Left lung (tissue), 4 donors: ENCODE measurements at regions not wholly inside any gene's neighbourhood (a gene's known extent, or its start where the extent isn't known, plus 50 kb on each side); places are given as distances from the start of the nearest gene placed in this dataset.

ENCODE experiments used
- ATAC-seq: fragments of 200-7000 bp; cut with Tn5 transposase; one replicate; pipeline ENCODE4 v1.9.1; 2020; ENCODE audit warnings: moderate library complexity
- DNase-seq, 4 donors: peaks; one replicate each; pipeline ENCODE4 v3.0.0-alpha.2; 2013 to 2020
- H3K27ac ChIP-seq, 2 donors: fragments of 200-600 bp; sonication (generic) in 1 of 2; one replicate each; pipeline versions ENCODE4 v1.5.0 to v1.8.0; 2020 to 2021
- H3K27me3 ChIP-seq, 2 donors: fragments of 200-600 bp; sonication (generic) in 1 of 2; one replicate each; pipeline versions ENCODE4 v1.5.0 to v1.8.0; 2020 to 2021
- H3K36me3 ChIP-seq, 2 donors: fragments of 200-600 bp; sonication (generic) in 1 of 2; one replicate each; pipeline versions ENCODE4 v1.5.0 to v1.8.0; 2020 to 2021
- H3K4me1 ChIP-seq, 2 donors: fragments of 200-600 bp; one replicate each; pipeline ENCODE4 v1.8.0; 2021
- H3K4me3 ChIP-seq, 2 donors: fragments of 200-600 bp; sonication (generic) in 1 of 2; one replicate each; pipeline versions ENCODE4 v1.5.0 to v1.8.0; 2020 to 2021; ENCODE audit warnings: mild to moderate bottlenecking in 1 of 2
- H3K9me3 ChIP-seq, 2 donors: fragments of 200-600 bp; sonication (generic) in 1 of 2; one replicate each; pipeline versions ENCODE4 v1.5.0 to v1.8.0; 2020 to 2021
- CTCF ChIP-seq, 2 donors: fragments of 200-600 bp; sonication (generic) in 1 of 2; IDR thresholded peaks; one replicate each; pipeline versions ENCODE4 v1.5.0 to v1.8.0; 2021; ENCODE audit warnings: antibody characterized with exemption in 2 of 2
- intact Hi-C, 2 donors: fragments of 100-400 bp; cut with DNase I; formaldehyde crosslinking; loops; one replicate each; pipeline versions ENCODE4 v1.11.2 to v1.14.2; 2022
- donor health status: DM: no; HTN: yes; CAD: no.
- donor health status: DM: no; HTN: no; CAD: no.

DNA sequence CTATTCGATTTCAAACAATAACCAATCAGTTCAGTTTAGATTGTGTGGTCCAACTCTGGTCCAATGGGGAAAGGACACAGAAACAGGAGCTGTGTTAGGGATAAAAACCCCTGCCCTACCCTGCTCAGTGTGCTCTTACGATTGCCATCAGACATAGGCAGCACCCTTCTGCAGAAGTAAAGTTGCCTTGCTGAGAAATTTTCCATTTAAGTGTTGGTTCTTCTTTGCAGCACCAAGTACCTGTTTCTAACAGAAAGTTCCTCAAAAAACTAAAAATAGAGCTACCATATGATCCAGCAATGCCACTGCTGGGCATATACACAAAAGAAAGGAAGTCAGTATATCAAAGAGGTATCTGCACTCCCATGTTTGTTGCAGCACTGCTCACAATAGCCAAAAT, 206.2 kb upstream of the CNTN4 start:
- Histone ChIP-seq H3K27ac (no peak overlapping the region), H3K27me3 (no peaks in the 10 kb centered on the region), H3K9me3 (peaks cover 0 to 65% of the 10 kb centered on the region in 2 donors), H3K4me3 (no peak overlapping the region), H3K4me1 (no peaks in the 10 kb centered on the region), H3K36me3 (no peaks in the 10 kb centered on the region)
- intact Hi-C loops: no loop called here
- no peak for TF ChIP-seq CTCF (IDR thresholded peaks at IDR 0.05)
- DNase-seq (no peak), ATAC-seq (no peak)

- Histone ChIP-seq H3K4me1 (no peaks in the 10 kb centered on the region), H3K9me3 (no peaks in the 10 kb centered on the region), H3K27me3 (no peaks in the 10 kb centered on the region), H3K36me3 (no peaks in the 10 kb centered on the region), H3K27ac (no peak overlapping the region), H3K4me3 (no peak overlapping the region)
- ATAC-seq: peak; percentile 34
- intact Hi-C loops: no loop called here
- no peak for DNase-seq
- no peak for TF ChIP-seq CTCF (IDR thresholded peaks at IDR 0.05)
Measured at GRCh38 chr3:1902416-1902815, 196.2 kb upstream of the CNTN4 start.

GRCh38 chr3:1903111-1903510, 195.6 kb upstream of the CNTN4 start:
- intact Hi-C loops: no loop called here
- no peak for DNase-seq

GRCh38 chr3:1907911-1908310, 190.8 kb upstream of the CNTN4 start:
- intact Hi-C loops: no loop called here
- H3K4me3 ChIP-seq: no peak overlapping the region
- ATAC-seq (no peak), DNase-seq (no peak)
- no peaks in the 10 kb centered on the region for H3K36me3 ChIP-seq
- no peaks in the 10 kb centered on the region for H3K27me3 ChIP-seq
- no peaks in the 10 kb centered on the region for H3K4me1 ChIP-seq
- TF ChIP-seq CTCF (IDR thresholded peaks at IDR 0.05): no peak
- H3K27ac ChIP-seq: no peak overlapping the region
- H3K9me3 ChIP-seq: no peaks in the 10 kb centered on the region

More at GRCh38 chr3:1903111-1903510, 195.6 kb upstream of the CNTN4 start:
- Histone ChIP-seq H3K4me1 (no peaks in the 10 kb centered on the region), H3K9me3 (no peaks in the 10 kb centered on the region), H3K4me3 (no peak overlapping the region), H3K36me3 (no peaks in the 10 kb centered on the region), H3K27me3 (no peaks in the 10 kb centered on the region), H3K27ac (no peak overlapping the region)
- no peak for TF ChIP-seq CTCF (IDR thresholded peaks at IDR 0.05)
- no peak for ATAC-seq

DNA sequence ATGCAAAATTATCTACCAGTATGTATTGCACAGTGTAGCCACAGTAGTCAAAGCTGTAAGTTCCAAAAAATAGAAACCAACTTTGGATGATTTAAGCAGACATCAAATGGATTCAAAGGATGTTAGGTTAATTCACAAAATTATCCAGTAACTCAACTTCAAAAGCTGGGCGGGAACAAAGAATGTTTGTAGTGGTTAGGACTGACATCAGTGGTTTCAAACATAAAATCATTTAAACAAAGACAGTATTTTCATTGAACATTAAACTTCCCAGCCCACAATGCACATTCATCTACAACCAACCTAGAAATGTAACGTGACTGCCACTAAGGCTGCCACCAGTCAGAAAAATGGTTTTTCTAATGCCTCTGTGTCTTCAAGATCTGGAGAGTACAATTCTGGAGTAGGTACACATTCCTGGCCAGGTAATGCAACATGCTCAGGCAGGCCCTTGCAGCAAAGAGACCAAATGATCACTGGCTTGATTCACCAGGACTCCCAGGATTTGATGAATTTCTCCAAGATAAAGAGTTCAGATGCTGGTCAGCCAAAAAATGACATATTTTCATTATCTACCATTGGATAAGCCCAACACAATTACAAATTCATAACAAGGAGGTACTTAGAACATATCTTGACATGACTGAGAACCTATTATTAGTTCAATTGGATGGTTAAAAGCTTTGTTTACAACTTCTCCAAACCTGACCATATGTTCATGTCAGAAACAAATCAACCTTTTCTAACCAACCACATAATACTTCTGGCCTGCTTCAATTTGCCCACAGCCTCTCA, 189.8 kb upstream of the CNTN4 start:
- TF ChIP-seq CTCF (IDR thresholded peaks at IDR 0.05): no peak
- H3K36me3 ChIP-seq: no peaks in the 10 kb centered on the region
- ATAC-seq (no peak), DNase-seq (no peak)
- H3K27ac ChIP-seq: no peak overlapping the region
- no peak overlapping the region for H3K4me3 ChIP-seq
- intact Hi-C loops: no loop called here
- H3K9me3 ChIP-seq: no peaks in the 10 kb centered on the region
- H3K27me3 ChIP-seq: no peaks in the 10 kb centered on the region
- no peaks in the 10 kb centered on the region for H3K4me1 ChIP-seq
